ENCODE measurements at regions not wholly inside any gene's neighbourhood (a gene's known extent, or its start where the extent isn't known, plus 50 kb on each side); places are given as distances from the start of the nearest gene placed in this dataset.

DNA sequence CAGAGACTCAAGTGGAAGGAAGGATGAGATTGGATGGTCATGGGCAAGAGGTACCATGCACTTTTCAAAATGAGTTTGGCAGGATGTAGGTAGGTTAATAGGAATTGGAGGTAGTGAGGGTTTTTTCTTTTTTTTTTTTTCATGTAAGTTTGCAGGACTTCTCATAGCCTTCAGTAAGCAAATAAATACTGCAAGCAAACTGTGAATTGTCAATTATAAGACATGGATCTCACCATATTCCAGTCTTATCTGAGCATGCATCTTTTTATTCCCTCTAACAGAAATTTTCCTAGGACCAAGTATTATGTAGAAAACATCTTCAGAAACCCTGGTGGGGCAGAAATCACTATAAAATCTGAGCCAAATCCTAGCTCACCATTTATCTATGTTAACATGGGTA, 584.6 kb upstream of the CDH5 start:
- H3K36me3 ChIP-seq (ENCODE audit: control insufficient read depth in 2 of 2, insufficient read depth in 2 of 2, low read length in 1 of 2) = no peaks in the 10 kb centered on the region
- H3K4me1 ChIP-seq (ENCODE audit: control insufficient read depth in 2 of 2, insufficient read depth in 2 of 2, low read length in 2 of 2) = no peaks in the 10 kb centered on the region
- no peak for DNase-seq (ENCODE audit: low read depth in 6 of 9, low spot score in 9 of 9)
- H3K27ac ChIP-seq (ENCODE audit: low read depth in 1 of 2, low read length in 1 of 2) = no peak overlapping the region
- H3K4me3 ChIP-seq (ENCODE audit: low read length in 2 of 2) = no peak overlapping the region
- H3K27me3 ChIP-seq (ENCODE audit: control insufficient read depth in 2 of 2, insufficient read depth in 1 of 2, low read length in 1 of 2) = no peaks in the 10 kb centered on the region
- no peaks in the 10 kb centered on the region for H3K9me3 ChIP-seq (ENCODE audit: control insufficient read depth in 2 of 2, insufficient read depth in 1 of 2, low read length in 1 of 2)

DNA sequence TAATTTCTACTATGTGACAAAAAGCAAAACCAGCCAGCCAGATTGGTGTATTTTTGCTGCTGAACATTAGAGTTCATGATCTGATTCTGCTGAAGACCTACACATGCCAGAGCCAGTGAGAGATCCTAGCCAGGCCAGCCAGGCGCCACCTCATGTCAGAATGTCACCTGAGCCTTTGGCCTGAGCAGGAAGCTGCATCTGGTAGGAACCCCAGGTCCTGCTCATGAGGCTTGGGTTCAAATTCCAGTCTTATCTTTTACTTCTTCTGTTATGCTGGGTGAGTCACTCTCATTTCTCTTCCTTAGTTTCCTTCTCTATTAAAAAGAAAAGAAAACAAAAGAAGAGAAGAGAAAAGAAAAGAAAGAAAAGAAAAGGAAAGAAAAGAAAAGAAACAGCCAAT, 585.1 kb upstream of the CDH5 start:
- Histone ChIP-seq H3K4me3 (ENCODE audit: low read length in 2 of 2) (no peak overlapping the region), H3K4me1 (ENCODE audit: control insufficient read depth in 2 of 2, insufficient read depth in 2 of 2, low read length in 2 of 2) (no peaks in the 10 kb centered on the region), H3K36me3 (ENCODE audit: control insufficient read depth in 2 of 2, insufficient read depth in 2 of 2, low read length in 1 of 2) (no peaks in the 10 kb centered on the region), H3K9me3 (ENCODE audit: control insufficient read depth in 2 of 2, insufficient read depth in 1 of 2, low read length in 1 of 2) (no peaks in the 10 kb centered on the region), H3K27me3 (ENCODE audit: control insufficient read depth in 2 of 2, insufficient read depth in 1 of 2, low read length in 1 of 2) (no peaks in the 10 kb centered on the region), H3K27ac (ENCODE audit: low read depth in 1 of 2, low read length in 1 of 2) (no peak overlapping the region)
- no peak for DNase-seq (ENCODE audit: low read depth in 6 of 9, low spot score in 9 of 9)
- 90% methylated on average over 1 of the region's 1 CpG for WGBS

DNA sequence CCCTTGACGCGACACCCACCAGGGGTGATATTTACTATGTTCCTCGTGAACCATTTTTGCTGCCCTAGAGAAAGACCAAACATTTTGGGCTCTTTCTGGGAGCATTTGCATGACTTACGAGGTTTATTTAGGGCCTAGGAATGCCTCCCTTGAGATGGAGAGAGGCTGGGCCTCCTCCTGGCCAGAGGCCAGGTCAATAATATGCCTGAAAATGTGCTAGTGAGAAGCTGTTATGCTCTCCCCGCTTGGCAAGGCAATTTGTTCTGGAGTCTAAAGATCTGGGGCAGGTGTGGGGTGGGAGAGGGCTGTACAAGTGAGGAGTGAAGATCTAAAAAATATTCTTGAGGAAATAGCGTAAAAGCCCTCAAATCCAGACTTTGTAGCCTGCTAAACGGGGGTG, 587.3 kb upstream of the CDH5 start:
- Histone ChIP-seq H3K4me3 (ENCODE audit: low read length in 2 of 2) (no peak overlapping the region), H3K4me1 (ENCODE audit: control insufficient read depth in 2 of 2, insufficient read depth in 2 of 2, low read length in 2 of 2) (no peaks in the 10 kb centered on the region), H3K9me3 (ENCODE audit: control insufficient read depth in 2 of 2, insufficient read depth in 1 of 2, low read length in 1 of 2) (no peaks in the 10 kb centered on the region), H3K27ac (ENCODE audit: low read depth in 1 of 2, low read length in 1 of 2) (no peak overlapping the region), H3K27me3 (ENCODE audit: control insufficient read depth in 2 of 2, insufficient read depth in 1 of 2, low read length in 1 of 2) (no peaks in the 10 kb centered on the region), H3K36me3 (ENCODE audit: control insufficient read depth in 2 of 2, insufficient read depth in 2 of 2, low read length in 1 of 2) (no peaks in the 10 kb centered on the region)
- WGBS = 96% methylated on average over 7 of the region's 7 CpGs
- no peak for DNase-seq (ENCODE audit: low read depth in 6 of 9, low spot score in 9 of 9)

DNA sequence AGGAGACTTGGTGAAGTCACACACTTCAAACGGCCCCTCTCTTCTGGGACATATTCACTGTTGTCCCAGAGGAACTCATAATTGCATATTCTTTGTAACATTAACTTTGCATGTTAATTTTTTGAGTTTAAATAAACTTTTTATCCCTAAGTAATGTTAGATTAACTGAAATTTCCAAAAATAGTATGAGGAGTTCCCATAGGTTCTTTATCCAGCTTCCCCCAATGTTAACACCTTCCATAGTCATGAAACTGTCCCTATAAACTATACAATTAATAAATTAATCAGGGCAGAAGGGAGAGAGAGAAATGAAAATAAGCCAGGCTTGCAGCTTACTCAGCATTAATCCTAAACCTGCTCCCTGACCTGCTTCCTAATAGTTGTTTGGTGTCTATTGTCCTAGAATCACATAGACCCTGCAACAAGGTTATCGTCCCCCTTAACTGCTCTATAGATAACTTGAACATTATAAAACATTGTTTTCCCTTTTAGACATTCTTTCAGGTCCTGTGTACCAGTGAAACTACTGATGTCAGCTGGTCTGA, 589.8 kb upstream of the CDH5 start:
- 89% methylated on average over 2 of the region's 2 CpGs for WGBS
- Histone ChIP-seq H3K4me3 (ENCODE audit: low read length in 2 of 2) (no peak overlapping the region), H3K9me3 (ENCODE audit: control insufficient read depth in 2 of 2, insufficient read depth in 1 of 2, low read length in 1 of 2) (no peaks in the 10 kb centered on the region), H3K36me3 (ENCODE audit: control insufficient read depth in 2 of 2, insufficient read depth in 2 of 2, low read length in 1 of 2) (no peaks in the 10 kb centered on the region), H3K27ac (ENCODE audit: low read depth in 1 of 2, low read length in 1 of 2) (no peak overlapping the region), H3K4me1 (ENCODE audit: control insufficient read depth in 2 of 2, insufficient read depth in 2 of 2, low read length in 2 of 2) (no peaks in the 10 kb centered on the region), H3K27me3 (ENCODE audit: control insufficient read depth in 2 of 2, insufficient read depth in 1 of 2, low read length in 1 of 2) (no peaks in the 10 kb centered on the region)
- no peak for DNase-seq (ENCODE audit: low read depth in 6 of 9, low spot score in 9 of 9)

DNA sequence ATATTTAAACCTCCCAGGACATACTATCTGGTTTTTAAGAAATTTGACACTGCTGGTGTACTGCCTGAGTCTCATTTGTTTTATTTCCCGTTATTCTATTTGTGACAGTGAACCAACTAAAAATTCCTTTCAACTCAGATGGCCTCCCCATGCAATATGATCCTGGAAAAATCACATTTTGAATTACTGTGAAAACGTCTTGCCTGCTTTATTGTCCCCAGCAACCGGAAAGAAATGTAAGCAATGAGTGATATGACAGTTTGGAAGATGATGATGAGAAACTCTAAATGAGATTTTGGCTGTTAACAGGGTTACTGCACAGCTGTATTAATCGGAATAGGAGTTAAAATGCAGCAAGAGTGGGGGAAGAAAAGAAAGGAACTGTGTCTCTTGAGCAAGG, 590.7 kb upstream of the CDH5 start:
- Histone ChIP-seq H3K9me3 (ENCODE audit: control insufficient read depth in 2 of 2, insufficient read depth in 1 of 2, low read length in 1 of 2) (no peaks in the 10 kb centered on the region), H3K27ac (ENCODE audit: low read depth in 1 of 2, low read length in 1 of 2) (no peak overlapping the region), H3K27me3 (ENCODE audit: control insufficient read depth in 2 of 2, insufficient read depth in 1 of 2, low read length in 1 of 2) (no peaks in the 10 kb centered on the region), H3K4me3 (ENCODE audit: low read length in 2 of 2) (no peak overlapping the region), H3K36me3 (ENCODE audit: control insufficient read depth in 2 of 2, insufficient read depth in 2 of 2, low read length in 1 of 2) (no peaks in the 10 kb centered on the region), H3K4me1 (ENCODE audit: control insufficient read depth in 2 of 2, insufficient read depth in 2 of 2, low read length in 2 of 2) (no peaks in the 10 kb centered on the region)
- WGBS = 90% methylated on average over 4 of the region's 4 CpGs
- DNase-seq (ENCODE audit: low read depth in 6 of 9, low spot score in 9 of 9) = no peak

DNA sequence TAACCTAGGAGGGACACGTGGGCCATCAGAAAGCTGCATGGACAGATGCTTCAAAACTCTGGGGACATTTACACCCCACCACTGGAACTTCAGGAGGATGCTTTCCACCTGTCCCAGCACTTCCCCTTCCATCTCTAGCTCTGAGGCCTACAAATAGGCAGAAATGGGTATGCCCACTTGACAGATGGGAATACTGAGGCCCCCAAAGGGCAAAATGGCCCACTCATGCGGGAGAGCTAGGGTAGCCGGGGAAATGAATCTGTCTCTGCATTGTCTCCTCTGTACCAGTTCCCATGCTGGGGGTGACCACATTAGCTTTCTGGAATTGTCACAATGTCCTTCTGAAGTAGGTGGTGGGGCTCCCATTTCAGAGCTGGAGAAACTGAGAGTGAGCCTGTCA, 592.1 kb upstream of the CDH5 start:
- H3K4me1 ChIP-seq (ENCODE audit: control insufficient read depth in 2 of 2, insufficient read depth in 2 of 2, low read length in 2 of 2) = no peaks in the 10 kb centered on the region
- no peak for DNase-seq (ENCODE audit: low read depth in 6 of 9, low spot score in 9 of 9)
- WGBS = 91% methylated on average over 3 of the region's 3 CpGs

DNA sequence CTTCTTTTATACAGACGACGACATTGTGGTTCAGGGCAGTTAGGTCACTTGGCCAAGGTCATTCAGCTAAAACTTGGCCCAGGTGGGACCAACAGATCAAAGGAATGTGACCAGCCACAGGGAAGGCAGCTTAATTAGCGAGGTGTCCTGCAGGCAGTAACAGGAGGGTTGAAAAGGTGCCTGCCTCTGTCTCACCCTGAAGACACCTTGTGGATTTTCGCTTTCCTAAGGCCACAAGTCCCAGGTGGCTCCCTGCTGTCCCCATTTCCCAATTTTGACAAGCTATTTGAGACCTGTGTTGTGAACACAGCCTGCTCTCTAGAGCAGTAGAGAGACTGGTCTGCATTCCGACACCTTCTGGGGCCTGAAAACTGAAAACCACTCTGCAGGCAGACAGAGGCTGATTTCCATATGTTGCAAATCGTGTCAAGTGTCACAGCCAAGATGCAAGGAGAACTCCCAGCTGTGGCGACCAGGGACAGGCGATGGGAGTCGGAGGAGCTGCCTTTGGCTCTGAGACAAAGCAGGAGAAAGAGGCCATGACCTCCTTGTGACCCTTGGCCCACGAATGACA, 593.1 kb upstream of the CDH5 start:
- Histone ChIP-seq H3K4me3 (ENCODE audit: low read length in 2 of 2) (no peak overlapping the region), H3K36me3 (ENCODE audit: control insufficient read depth in 2 of 2, insufficient read depth in 2 of 2, low read length in 1 of 2) (no peaks in the 10 kb centered on the region), H3K4me1 (ENCODE audit: control insufficient read depth in 2 of 2, insufficient read depth in 2 of 2, low read length in 2 of 2) (no peaks in the 10 kb centered on the region), H3K27ac (ENCODE audit: low read depth in 1 of 2, low read length in 1 of 2) (no peak overlapping the region), H3K27me3 (ENCODE audit: control insufficient read depth in 2 of 2, insufficient read depth in 1 of 2, low read length in 1 of 2) (no peaks in the 10 kb centered on the region), H3K9me3 (ENCODE audit: control insufficient read depth in 2 of 2, insufficient read depth in 1 of 2, low read length in 1 of 2) (no peaks in the 10 kb centered on the region)
- no peak for DNase-seq (ENCODE audit: low read depth in 6 of 9, low spot score in 9 of 9)
- 74% methylated on average over 10 of the region's 10 CpGs for WGBS

More for the DNA sequence above, 592.1 kb upstream of the CDH5 start:
- Histone ChIP-seq H3K27me3 (ENCODE audit: control insufficient read depth in 2 of 2, insufficient read depth in 1 of 2, low read length in 1 of 2) (no peaks in the 10 kb centered on the region), H3K36me3 (ENCODE audit: control insufficient read depth in 2 of 2, insufficient read depth in 2 of 2, low read length in 1 of 2) (no peaks in the 10 kb centered on the region), H3K9me3 (ENCODE audit: control insufficient read depth in 2 of 2, insufficient read depth in 1 of 2, low read length in 1 of 2) (no peaks in the 10 kb centered on the region), H3K4me3 (ENCODE audit: low read length in 2 of 2) (no peak overlapping the region), H3K27ac (ENCODE audit: low read depth in 1 of 2, low read length in 1 of 2) (no peak overlapping the region)

DNA sequence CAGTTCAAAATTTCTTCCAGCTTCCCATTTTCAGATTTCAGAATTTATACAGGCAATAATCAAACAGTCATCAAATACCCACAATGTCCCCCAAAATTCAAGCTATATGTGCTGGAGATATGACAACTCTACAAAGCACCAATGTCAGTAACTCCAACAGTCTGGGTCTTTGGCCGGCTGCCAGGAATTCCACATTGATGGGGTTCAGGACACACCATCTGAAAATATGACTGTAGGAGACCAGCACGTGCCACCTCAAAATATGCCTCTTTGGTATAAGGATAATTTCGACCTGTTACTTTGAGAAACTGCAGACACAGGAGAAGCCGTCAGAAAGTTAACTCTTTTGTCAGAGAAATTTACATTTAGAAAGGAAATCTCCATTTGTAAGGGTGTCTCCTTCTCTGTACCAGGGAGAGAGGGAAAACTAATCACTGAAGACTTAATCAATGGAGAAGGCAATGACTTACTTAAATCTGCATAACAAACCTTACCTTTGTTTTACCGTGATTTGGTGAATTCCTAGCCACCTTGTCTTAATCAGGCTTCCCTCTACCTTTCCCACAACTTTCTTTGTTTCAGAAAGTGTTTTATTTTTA, 594.3 kb upstream of the CDH5 start:
- H3K9me3 ChIP-seq (ENCODE audit: control insufficient read depth in 2 of 2, insufficient read depth in 1 of 2, low read length in 1 of 2) = no peaks in the 10 kb centered on the region
- DNase-seq (ENCODE audit: low read depth in 6 of 9, low spot score in 9 of 9) = no peak
- H3K4me3 ChIP-seq (ENCODE audit: low read length in 2 of 2) = no peak overlapping the region
- H3K4me1 ChIP-seq (ENCODE audit: control insufficient read depth in 2 of 2, insufficient read depth in 2 of 2, low read length in 2 of 2) = no peaks in the 10 kb centered on the region
- WGBS = 74% methylated on average over 5 of the region's 5 CpGs
- no peak overlapping the region for H3K27ac ChIP-seq (ENCODE audit: low read depth in 1 of 2, low read length in 1 of 2)
- H3K27me3 ChIP-seq (ENCODE audit: control insufficient read depth in 2 of 2, insufficient read depth in 1 of 2, low read length in 1 of 2) = no peaks in the 10 kb centered on the region
- H3K36me3 ChIP-seq (ENCODE audit: control insufficient read depth in 2 of 2, insufficient read depth in 2 of 2, low read length in 1 of 2) = no peaks in the 10 kb centered on the region

DNA sequence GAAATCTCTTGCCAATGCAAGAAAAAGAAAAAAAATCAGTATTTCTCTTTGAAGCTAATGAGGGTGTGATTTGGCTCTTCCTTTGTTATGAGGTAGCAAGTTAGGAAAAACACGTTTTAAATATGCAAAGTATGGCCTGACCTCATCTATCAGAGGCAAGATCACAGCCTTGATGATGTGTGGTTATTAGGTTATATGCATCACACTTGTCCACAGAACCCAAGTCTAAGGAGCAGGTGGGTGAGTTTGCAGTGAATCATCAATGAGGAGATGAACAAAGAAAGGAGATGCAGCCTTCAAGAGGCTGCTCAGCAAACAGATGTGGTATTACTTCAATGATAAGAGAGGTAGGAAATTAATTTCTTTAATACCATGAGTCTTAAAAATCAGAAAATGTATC, 594.8 kb upstream of the CDH5 start:
- WGBS = 11% methylated on average over 1 of the region's 1 CpG
- Histone ChIP-seq H3K27ac (ENCODE audit: low read depth in 1 of 2, low read length in 1 of 2) (no peak overlapping the region), H3K4me1 (ENCODE audit: control insufficient read depth in 2 of 2, insufficient read depth in 2 of 2, low read length in 2 of 2) (no peaks in the 10 kb centered on the region), H3K36me3 (ENCODE audit: control insufficient read depth in 2 of 2, insufficient read depth in 2 of 2, low read length in 1 of 2) (no peaks in the 10 kb centered on the region), H3K9me3 (ENCODE audit: control insufficient read depth in 2 of 2, insufficient read depth in 1 of 2, low read length in 1 of 2) (no peaks in the 10 kb centered on the region), H3K4me3 (ENCODE audit: low read length in 2 of 2) (no peak overlapping the region), H3K27me3 (ENCODE audit: control insufficient read depth in 2 of 2, insufficient read depth in 1 of 2, low read length in 1 of 2) (no peaks in the 10 kb centered on the region)
- DNase-seq (ENCODE audit: low read depth in 6 of 9, low spot score in 9 of 9) = no peak
